ENCODE measurements at regions not wholly inside any gene's neighbourhood (a gene's known extent, or its start where the extent isn't known, plus 50 kb on each side); places are given as distances from the start of the nearest gene placed in this dataset.

GRCh38 chr1:5488448-5488847 lies 503.8 kb downstream of the NPHP4 start:
- TF ChIP-seq FOXK2 (IDR thresholded peaks at IDR 0.05) = no peak
- TF ChIP-seq SUZ12 (IDR thresholded peaks at IDR 0.05) = no peak
- TF ChIP-seq FOXA1 (IDR thresholded peaks at IDR 0.05) = no peak
- TF ChIP-seq ARNT (IDR thresholded peaks at IDR 0.05) = no peak
- TF ChIP-seq CTBP1 (IDR thresholded peaks at IDR 0.05; ENCODE audit: borderline replicate concordance) = no peak
- TF ChIP-seq BHLHE40 (IDR thresholded peaks at IDR 0.05; ENCODE audit: borderline replicate concordance) = no peak
- no peak for TF ChIP-seq NFRKB (IDR thresholded peaks at IDR 0.05)
- no peak for TF ChIP-seq ZNF384 (IDR thresholded peaks at IDR 0.05)
- no peak for TF ChIP-seq SP1 (IDR thresholded peaks at IDR 0.05)
- no peak for TF ChIP-seq FOXM1 (IDR thresholded peaks at IDR 0.05; ENCODE audit: borderline replicate concordance)
- no peak for TF ChIP-seq ELF4 (IDR thresholded peaks at IDR 0.05)

Measured in HEK293T (cell line).